ENCODE measurements at regions not wholly inside any gene's neighbourhood (a gene's known extent, or its start where the extent isn't known, plus 50 kb on each side); places are given as distances from the start of the nearest gene placed in this dataset.

DNA sequence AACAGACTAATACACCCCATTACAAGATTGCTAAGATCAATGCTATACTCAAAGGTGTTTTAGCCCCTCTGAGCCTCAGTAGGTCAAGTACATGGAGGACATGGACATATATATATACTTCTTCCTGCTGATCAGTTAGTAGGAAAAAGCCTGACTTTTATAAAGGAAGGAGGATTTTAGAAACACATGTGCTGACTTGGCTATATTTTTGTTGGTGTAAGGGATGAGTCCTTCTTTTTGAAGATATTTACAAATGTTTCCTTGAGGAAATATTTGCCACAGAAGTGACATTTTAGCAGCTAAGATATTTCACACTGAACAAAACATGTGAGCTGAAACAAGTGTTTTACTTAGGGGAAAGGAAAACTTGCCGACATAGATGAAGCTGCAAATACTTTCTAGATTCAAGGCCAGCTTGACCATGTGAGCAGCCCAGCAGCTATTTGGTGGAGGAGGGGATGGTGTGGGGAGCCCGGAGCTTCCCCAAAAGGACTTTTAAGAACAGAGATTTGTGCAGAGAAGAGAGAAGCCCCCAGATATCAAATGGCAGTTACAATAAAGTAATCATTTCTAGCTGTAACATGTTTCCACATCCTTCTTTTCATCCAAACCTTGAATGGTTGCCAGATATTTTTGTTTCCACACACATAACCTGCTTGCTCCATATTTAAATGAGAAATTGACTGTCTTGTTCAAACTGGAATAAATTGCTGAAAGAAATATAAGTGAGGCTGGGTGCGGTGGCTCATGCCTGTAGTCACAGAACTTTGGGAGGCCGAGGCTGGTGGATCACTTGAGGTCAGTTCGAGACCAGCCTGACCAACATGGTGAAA is 111.7 kb upstream of the NR2F2 start:
- no peak overlapping the region for H3K27ac ChIP-seq
- TF ChIP-seq ZFX (IDR thresholded peaks at IDR 0.05; ENCODE audit: borderline replicate concordance): no peak
- TF ChIP-seq, protein P1, sequence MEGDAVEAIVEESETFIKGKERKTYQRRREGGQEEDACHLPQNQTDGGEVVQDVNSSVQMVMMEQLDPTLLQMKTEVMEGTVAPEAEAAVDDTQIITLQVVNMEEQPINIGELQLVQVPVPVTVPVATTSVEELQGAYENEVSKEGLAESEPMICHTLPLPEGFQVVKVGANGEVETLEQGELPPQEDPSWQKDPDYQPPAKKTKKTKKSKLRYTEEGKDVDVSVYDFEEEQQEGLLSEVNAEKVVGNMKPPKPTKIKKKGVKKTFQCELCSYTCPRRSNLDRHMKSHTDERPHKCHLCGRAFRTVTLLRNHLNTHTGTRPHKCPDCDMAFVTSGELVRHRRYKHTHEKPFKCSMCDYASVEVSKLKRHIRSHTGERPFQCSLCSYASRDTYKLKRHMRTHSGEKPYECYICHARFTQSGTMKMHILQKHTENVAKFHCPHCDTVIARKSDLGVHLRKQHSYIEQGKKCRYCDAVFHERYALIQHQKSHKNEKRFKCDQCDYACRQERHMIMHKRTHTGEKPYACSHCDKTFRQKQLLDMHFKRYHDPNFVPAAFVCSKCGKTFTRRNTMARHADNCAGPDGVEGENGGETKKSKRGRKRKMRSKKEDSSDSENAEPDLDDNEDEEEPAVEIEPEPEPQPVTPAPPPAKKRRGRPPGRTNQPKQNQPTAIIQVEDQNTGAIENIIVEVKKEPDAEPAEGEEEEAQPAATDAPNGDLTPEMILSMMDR (IDR thresholded peaks at IDR 0.05): no peak

DNA sequence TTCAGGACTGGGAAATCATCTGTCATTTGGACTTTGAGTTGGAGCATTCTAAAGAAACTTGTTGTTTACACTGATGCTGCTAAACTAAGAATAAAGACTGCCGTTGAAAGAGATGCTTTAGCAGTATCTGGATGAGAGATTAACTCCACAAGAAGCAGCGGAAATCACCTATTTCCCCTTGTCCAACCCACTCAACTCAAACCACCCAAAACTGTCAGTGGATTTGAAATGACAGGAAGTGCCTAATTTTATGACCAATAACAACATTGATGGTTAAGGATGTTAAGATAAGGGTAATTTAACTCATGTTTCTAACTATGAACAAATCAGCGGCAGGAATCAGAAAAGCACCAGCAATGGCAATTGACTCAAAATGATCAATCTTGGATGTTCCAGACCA is 110.8 kb upstream of the NR2F2 start:
- TF ChIP-seq ZFX (IDR thresholded peaks at IDR 0.05; ENCODE audit: borderline replicate concordance): no peak
- TF ChIP-seq, protein P1 (IDR thresholded peaks at IDR 0.05): no peak
- H3K27ac ChIP-seq: no peak overlapping the region

DNA sequence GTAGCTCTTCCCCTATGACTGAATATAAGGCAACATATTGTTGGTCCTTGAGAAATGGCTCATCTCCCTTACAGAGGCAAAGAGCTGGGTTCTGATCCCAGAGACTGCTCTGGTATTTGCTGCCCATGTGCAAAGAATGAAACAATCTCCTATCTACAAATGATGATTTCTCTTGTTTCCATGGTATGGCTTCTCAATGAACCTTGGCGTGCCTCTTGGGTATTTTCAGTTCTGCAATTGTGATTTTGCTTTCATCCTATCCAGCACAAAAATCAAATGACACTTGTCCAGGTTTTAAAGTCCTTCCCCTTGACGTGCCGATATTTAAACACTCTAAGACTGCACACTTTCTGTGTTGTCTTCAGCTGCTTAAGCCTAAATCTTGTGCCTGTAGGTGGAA is 109.8 kb upstream of the NR2F2 start:
- no peak overlapping the region for H3K27ac ChIP-seq
- no peak for TF ChIP-seq ZFX (IDR thresholded peaks at IDR 0.05; ENCODE audit: borderline replicate concordance)
- TF ChIP-seq, protein P1 (IDR thresholded peaks at IDR 0.05): no peak

DNA sequence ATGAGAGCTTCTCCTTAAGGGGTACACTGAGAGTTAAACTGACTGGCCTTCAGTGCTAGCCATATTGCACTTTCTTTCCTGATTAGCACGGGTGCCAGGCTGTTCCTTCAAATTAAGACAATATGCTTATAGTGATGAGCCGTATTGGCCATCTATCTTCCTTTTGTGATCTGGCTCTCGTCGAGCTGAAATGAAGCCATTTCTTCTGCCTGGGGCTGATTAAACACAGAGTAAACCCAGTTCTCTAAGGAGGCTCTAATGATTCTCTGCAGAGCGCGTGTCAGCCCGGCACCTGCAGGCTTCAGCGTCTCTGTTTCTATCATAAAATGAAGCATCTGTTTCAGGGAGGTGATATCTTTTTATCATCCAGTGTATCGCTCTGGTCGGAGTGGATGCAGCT is 107.5 kb upstream of the NR2F2 start:
- H3K27ac ChIP-seq: no peak overlapping the region
- no peak for TF ChIP-seq ZFX (IDR thresholded peaks at IDR 0.05; ENCODE audit: borderline replicate concordance)
- TF ChIP-seq, protein P1 (IDR thresholded peaks at IDR 0.05): no peak

DNA sequence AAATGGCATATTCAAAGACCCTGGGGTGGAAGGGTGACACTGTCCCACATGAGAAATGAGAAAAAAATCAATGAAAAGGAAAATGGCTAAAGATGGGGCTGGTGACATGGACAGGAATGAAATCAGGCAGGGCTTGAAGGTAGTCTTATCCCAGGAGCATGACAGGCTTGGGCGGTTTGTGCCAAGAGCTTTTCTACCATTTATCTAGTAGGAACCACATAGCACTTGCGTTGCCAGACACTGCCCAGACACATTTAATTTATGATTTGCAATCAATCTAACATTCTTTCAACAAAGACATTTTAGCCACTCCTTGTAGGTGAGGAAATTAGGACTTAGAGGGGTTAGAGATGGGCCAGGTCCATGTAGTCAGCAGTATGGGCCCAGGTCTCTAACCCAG is 106.6 kb upstream of the NR2F2 start:
- no peak overlapping the region for H3K27ac ChIP-seq
- TF ChIP-seq ZFX (IDR thresholded peaks at IDR 0.05; ENCODE audit: borderline replicate concordance): no peak
- TF ChIP-seq, protein P1 (IDR thresholded peaks at IDR 0.05): no peak

DNA sequence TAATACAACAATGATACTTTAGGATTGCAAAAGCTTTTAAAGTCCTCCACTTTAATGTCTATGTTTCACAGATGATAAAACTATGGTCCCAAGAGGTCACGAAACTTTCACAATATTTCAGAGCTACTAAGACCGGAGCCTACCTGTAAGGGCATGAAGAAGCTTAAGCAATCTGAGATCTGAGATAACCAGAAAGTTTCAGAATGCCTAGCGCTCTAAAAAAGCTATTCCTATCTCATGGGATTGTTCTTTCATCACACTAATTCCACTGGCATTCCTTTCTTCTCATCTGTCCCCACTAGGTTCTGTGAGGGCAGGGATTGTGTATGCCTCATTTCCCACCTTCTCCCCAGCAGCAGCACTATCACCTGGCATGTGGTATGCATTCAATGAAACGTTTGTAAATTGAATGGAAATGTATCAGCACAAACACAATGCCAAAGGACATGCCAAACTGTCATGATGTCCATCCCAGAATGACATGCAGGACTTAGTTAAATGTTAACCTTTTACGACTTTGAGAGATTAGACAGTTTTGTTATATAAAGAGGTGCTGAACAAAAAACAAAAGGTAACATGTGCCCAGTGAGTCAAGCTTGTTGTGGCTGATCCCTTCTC is 104.7 kb upstream of the NR2F2 start:
- TF ChIP-seq ZFX (IDR thresholded peaks at IDR 0.05; ENCODE audit: borderline replicate concordance): no peak
- TF ChIP-seq, protein P1 (IDR thresholded peaks at IDR 0.05): no peak
- H3K27ac ChIP-seq: 0 out of 2 replicates have a peak overlapping the region, but pooled peaks have one; percentile 7

Data from 22Rv1 (cell line).